RWPE2 (cell line): ENCODE measurements at regions not wholly inside any gene's neighbourhood (a gene's known extent, or its start where the extent isn't known, plus 50 kb on each side); places are given as distances from the start of the nearest gene placed in this dataset.

ENCODE experiments used
- ATAC-seq: fragments of 200-7000 bp; cut with Tn5 transposase; 3 replicates; pipeline ENCODE4 v1.9.1; 2021; ENCODE audit warnings: low read depth
- DNase-seq: peaks from one replicate; pipeline ENCODE4 v3.0.0-alpha.2; 2020; ENCODE audit warnings: low spot score
- H3K27ac ChIP-seq: fragments of 450-650 bp; 2 replicates; pipeline ENCODE4 v1.5.1; 2017; ENCODE audit warnings: mild to moderate bottlenecking; ENCODE audit not compliant: poor library complexity, severe bottlenecking
- H3K27me3 ChIP-seq: fragments of 250-450 bp; sonication (Bioruptor Pico); 2 replicates; pipeline ENCODE4 v1.5.1; 2021; ENCODE audit warnings: mild to moderate bottlenecking, moderate library complexity; ENCODE audit not compliant: insufficient read depth, poor library complexity, severe bottlenecking
- H3K36me3 ChIP-seq: fragments of 250-450 bp; sonication (Bioruptor Pico); 2 replicates; pipeline ENCODE4 v1.5.1; 2020; ENCODE audit warnings: low read depth, mild to moderate bottlenecking, moderate library complexity
- H3K4me1 ChIP-seq: fragments of 250-450 bp; sonication (Bioruptor Pico); 2 replicates; pipeline ENCODE4 v1.5.1; 2021; ENCODE audit warnings: mild to moderate bottlenecking, moderate library complexity; ENCODE audit not compliant: insufficient read depth, poor library complexity, severe bottlenecking
- H3K4me3 ChIP-seq: fragments of 250-450 bp; sonication (Bioruptor Pico); 2 replicates; pipeline ENCODE4 v1.5.1; 2021; ENCODE audit warnings: mild to moderate bottlenecking, moderate library complexity; ENCODE audit not compliant: severe bottlenecking
- H3K9me3 ChIP-seq: fragments of 250-450 bp; sonication (Bioruptor Pico); 2 replicates; pipeline ENCODE4 v1.5.1; 2021; ENCODE audit warnings: mild to moderate bottlenecking, moderate library complexity; ENCODE audit not compliant: severe bottlenecking
- CTCF ChIP-seq: fragments of 450-650 bp; IDR thresholded peaks from one replicate; pipeline ENCODE4 v1.5.1; 2017; ENCODE audit warnings: mild to moderate bottlenecking, moderate library complexity; ENCODE audit not compliant: poor library complexity, severe bottlenecking

- Histone ChIP-seq H3K27ac (no peak overlapping the region), H3K9me3 (no peaks in the 10 kb centered on the region), H3K27me3 (no peaks in the 10 kb centered on the region), H3K4me1 (no peaks in the 10 kb centered on the region), H3K4me3 (no peak overlapping the region), H3K36me3 (no peaks in the 10 kb centered on the region)
- no peak for DNase-seq
- no peak for ATAC-seq
- no peak for TF ChIP-seq CTCF
Measured at GRCh38 chr16:11431915-11432465, 86.7 kb downstream of the RMI2 start.

GRCh38 chr16:11432856-11433395, 87.7 kb downstream of the RMI2 start:
- TF ChIP-seq CTCF, result no peak
- H3K4me1 ChIP-seq, result no peaks in the 10 kb centered on the region
- no peak overlapping the region for H3K4me3 ChIP-seq
- ATAC-seq, result no peak
- no peaks in the 10 kb centered on the region for H3K9me3 ChIP-seq
- no peaks in the 10 kb centered on the region for H3K36me3 ChIP-seq
- no peak overlapping the region for H3K27ac ChIP-seq
- no peak for DNase-seq
- H3K27me3 ChIP-seq, result no peaks in the 10 kb centered on the region

- Histone ChIP-seq H3K9me3 (no peaks in the 10 kb centered on the region), H3K36me3 (no peaks in the 10 kb centered on the region), H3K27me3 (no peaks in the 10 kb centered on the region), H3K4me3 (no peak overlapping the region), H3K4me1 (no peaks in the 10 kb centered on the region), H3K27ac (no peak overlapping the region)
- no peak for TF ChIP-seq CTCF
- no peak for DNase-seq
- no peak for ATAC-seq
Measured at GRCh38 chr16:11435576-11435975, 90.3 kb downstream of the RMI2 start.

- no peaks in the 10 kb centered on the region for H3K27me3 ChIP-seq
- H3K27ac ChIP-seq, result no peak overlapping the region
- ATAC-seq (no peak), DNase-seq (no peak)
- no peaks in the 10 kb centered on the region for H3K4me1 ChIP-seq
- TF ChIP-seq CTCF, result no peak
- no peaks in the 10 kb centered on the region for H3K9me3 ChIP-seq
- H3K4me3 ChIP-seq, result no peak overlapping the region
- no peaks in the 10 kb centered on the region for H3K36me3 ChIP-seq
Measured at GRCh38 chr16:11437069-11437468, 91.8 kb downstream of the RMI2 start.
